Neuron (in vitro differentiated cells): ENCODE measurements at regions not wholly inside any gene's neighbourhood (a gene's known extent, or its start where the extent isn't known, plus 50 kb on each side); places are given as distances from the start of the nearest gene placed in this dataset.
"Not testable (repeated sequence)": the region's sequence is repeated elsewhere in the genome, so short reads cannot be mapped to it uniquely, and the experiment has no call there.

ENCODE experiments used
- H2AFZ ChIP-seq: one replicate; pipeline ENCODE4 v1.6.1; 2013; ENCODE audit warnings: low read depth, mild to moderate bottlenecking, inconsistent platforms, low read length, moderate library complexity
- H3K27me3 ChIP-seq: one replicate; pipeline ENCODE4 v1.6.1; 2013; ENCODE audit warnings: low read length; ENCODE audit not compliant: insufficient read depth
- H3K36me3 ChIP-seq: one replicate; pipeline ENCODE4 v1.6.1; 2013; ENCODE audit warnings: low read length; ENCODE audit not compliant: insufficient read depth
- H3K4me1 ChIP-seq: one replicate; pipeline ENCODE4 v1.6.1; 2013; ENCODE audit warnings: low read length; ENCODE audit not compliant: insufficient read depth
- H3K4me3 ChIP-seq: 2 replicates; pipeline ENCODE4 v1.5.1; 2013; ENCODE audit warnings: mild to moderate bottlenecking, low read length, moderate library complexity
- H3K9me3 ChIP-seq: one replicate; pipeline ENCODE4 v1.6.1; 2013; ENCODE audit warnings: low read length

- no peaks in the 10 kb centered on the region for H3K27me3 ChIP-seq
- no peak overlapping the region for H2AFZ ChIP-seq
- peaks cover 10% of the 10 kb centered on the region for H3K4me1 ChIP-seq
- H3K4me3 ChIP-seq: no peak overlapping the region
- H3K9me3 ChIP-seq: no peaks in the 10 kb centered on the region
- H3K36me3 ChIP-seq: no peaks in the 10 kb centered on the region
Observed at GRCh38 chr4:175309041-175309440, 390.9 kb downstream of the ADAM29 start.

GRCh38 chr4:175325230-175325629, 407.1 kb downstream of the ADAM29 start:
- no peaks in the 10 kb centered on the region for H3K27me3 ChIP-seq
- H2AFZ ChIP-seq: no peak overlapping the region
- H3K9me3 ChIP-seq: no peaks in the 10 kb centered on the region
- H3K4me3 ChIP-seq: no peak overlapping the region
- H3K36me3 ChIP-seq: no peaks in the 10 kb centered on the region
- H3K4me1 ChIP-seq: peaks cover 6% of the 10 kb centered on the region

GRCh38 chr4:175326796-175327195, 408.6 kb downstream of the ADAM29 start:
- no peak overlapping the region for H2AFZ ChIP-seq

GRCh38 chr4:175330236-175330635, 412.1 kb downstream of the ADAM29 start:
- no peaks in the 10 kb centered on the region for H3K4me1 ChIP-seq
- H3K9me3 ChIP-seq: no peaks in the 10 kb centered on the region
- H3K4me3 ChIP-seq: no peak overlapping the region
- H3K27me3 ChIP-seq: no peaks in the 10 kb centered on the region
- H2AFZ ChIP-seq: no peak overlapping the region
- no peaks in the 10 kb centered on the region for H3K36me3 ChIP-seq

More at GRCh38 chr4:175326796-175327195, 408.6 kb downstream of the ADAM29 start:
- H3K36me3 ChIP-seq: no peaks in the 10 kb centered on the region
- H3K27me3 ChIP-seq: no peaks in the 10 kb centered on the region
- no peak overlapping the region for H3K4me3 ChIP-seq
- H3K4me1 ChIP-seq: peaks cover 6% of the 10 kb centered on the region
- H3K9me3 ChIP-seq: no peaks in the 10 kb centered on the region

GRCh38 chr4:175330652-175331051, 412.5 kb downstream of the ADAM29 start:
- H3K36me3 ChIP-seq: no peaks in the 10 kb centered on the region
- H2AFZ ChIP-seq: no peak overlapping the region
- no peaks in the 10 kb centered on the region for H3K9me3 ChIP-seq
- no peak overlapping the region for H3K4me3 ChIP-seq
- no peaks in the 10 kb centered on the region for H3K27me3 ChIP-seq
- H3K4me1 ChIP-seq: no peaks in the 10 kb centered on the region

- Histone ChIP-seq H3K36me3 (no peaks in the 10 kb centered on the region), H2AFZ (no peak overlapping the region), H3K4me3 (no peak overlapping the region), H3K4me1 (no peaks in the 10 kb centered on the region), H3K27me3 (no peaks in the 10 kb centered on the region), H3K9me3 (no peaks in the 10 kb centered on the region)
Observed at GRCh38 chr4:175335331-175335730, 417.2 kb downstream of the ADAM29 start.

GRCh38 chr4:175336570-175336969, 418.4 kb downstream of the ADAM29 start:
- not testable (repeated sequence) for H3K4me1 ChIP-seq, H3K9me3 ChIP-seq, H3K36me3 ChIP-seq, H3K27me3 ChIP-seq, H2AFZ ChIP-seq, H3K4me3 ChIP-seq

GRCh38 chr4:175339100-175339707, 421.0 kb downstream of the ADAM29 start:
- Histone ChIP-seq H3K9me3 (peaks cover 3% of the 10 kb centered on the region), H3K36me3 (no peaks in the 10 kb centered on the region), H3K4me3 (no peak overlapping the region), H3K27me3 (no peaks in the 10 kb centered on the region), H2AFZ (no peak overlapping the region), H3K4me1 (no peaks in the 10 kb centered on the region)

- no peak overlapping the region for H3K4me3 ChIP-seq
Observed at GRCh38 chr4:175341203-175341755, 423.1 kb downstream of the ADAM29 start.

GRCh38 chr4:175346376-175346775, 428.2 kb downstream of the ADAM29 start:
- Histone ChIP-seq H3K4me3 (no peak overlapping the region), H2AFZ (no peak overlapping the region), H3K9me3 (peaks cover 3% of the 10 kb centered on the region), H3K36me3 (no peaks in the 10 kb centered on the region), H3K27me3 (no peaks in the 10 kb centered on the region), H3K4me1 (no peaks in the 10 kb centered on the region)

More at GRCh38 chr4:175341203-175341755, 423.1 kb downstream of the ADAM29 start:
- H2AFZ ChIP-seq: no peak overlapping the region
- no peaks in the 10 kb centered on the region for H3K4me1 ChIP-seq
- H3K9me3 ChIP-seq: peaks cover 3% of the 10 kb centered on the region
- H3K36me3 ChIP-seq: no peaks in the 10 kb centered on the region
- no peaks in the 10 kb centered on the region for H3K27me3 ChIP-seq

- no peak overlapping the region for H2AFZ ChIP-seq
- no peak overlapping the region for H3K4me3 ChIP-seq
- no peaks in the 10 kb centered on the region for H3K4me1 ChIP-seq
Observed at GRCh38 chr4:175350246-175350645, 432.1 kb downstream of the ADAM29 start.

GRCh38 chr4:175351473-175351872, 433.3 kb downstream of the ADAM29 start:
- Histone ChIP-seq H3K4me1 (no peaks in the 10 kb centered on the region), H3K9me3 (no peaks in the 10 kb centered on the region), H2AFZ (no peak overlapping the region), H3K36me3 (no peaks in the 10 kb centered on the region), H3K27me3 (no peaks in the 10 kb centered on the region), H3K4me3 (no peak overlapping the region)

More at GRCh38 chr4:175350246-175350645, 432.1 kb downstream of the ADAM29 start:
- Histone ChIP-seq H3K27me3 (no peaks in the 10 kb centered on the region), H3K9me3 (no peaks in the 10 kb centered on the region), H3K36me3 (no peaks in the 10 kb centered on the region)

- Histone ChIP-seq H3K27me3 (no peaks in the 10 kb centered on the region), H2AFZ (no peak overlapping the region), H3K9me3 (no peaks in the 10 kb centered on the region), H3K36me3 (no peaks in the 10 kb centered on the region), H3K4me1 (no peaks in the 10 kb centered on the region), H3K4me3 (no peak overlapping the region)
Observed at GRCh38 chr4:175369087-175369486, 443.0 kb downstream of the GPM6A start.

- no peaks in the 10 kb centered on the region for H3K9me3 ChIP-seq
- no peaks in the 10 kb centered on the region for H3K27me3 ChIP-seq
- no peaks in the 10 kb centered on the region for H3K36me3 ChIP-seq
- no peak overlapping the region for H2AFZ ChIP-seq
- no peak overlapping the region for H3K4me3 ChIP-seq
- H3K4me1 ChIP-seq: no peaks in the 10 kb centered on the region
Observed at GRCh38 chr4:175371091-175371490, 441.0 kb downstream of the GPM6A start.
